DMS114 treated with DMSO at 0.1 percent for 48 hours (cell line): ENCODE measurements at regions not wholly inside any gene's neighbourhood (a gene's known extent, or its start where the extent isn't known, plus 50 kb on each side); places are given as distances from the start of the nearest gene placed in this dataset.
A peak's percentile ranks its signal among the peaks of the same experiment; 100 is the strongest.
"Not testable (repeated sequence)": the region's sequence is repeated elsewhere in the genome, so short reads cannot be mapped to it uniquely, and the experiment has no call there.

Experiments
- DNase-seq: peaks from one replicate; lab custom pipeline; 2025; ENCODE audit not compliant: unreplicated experiment; lab: John Stamatoyannopoulos, UW

DNA sequence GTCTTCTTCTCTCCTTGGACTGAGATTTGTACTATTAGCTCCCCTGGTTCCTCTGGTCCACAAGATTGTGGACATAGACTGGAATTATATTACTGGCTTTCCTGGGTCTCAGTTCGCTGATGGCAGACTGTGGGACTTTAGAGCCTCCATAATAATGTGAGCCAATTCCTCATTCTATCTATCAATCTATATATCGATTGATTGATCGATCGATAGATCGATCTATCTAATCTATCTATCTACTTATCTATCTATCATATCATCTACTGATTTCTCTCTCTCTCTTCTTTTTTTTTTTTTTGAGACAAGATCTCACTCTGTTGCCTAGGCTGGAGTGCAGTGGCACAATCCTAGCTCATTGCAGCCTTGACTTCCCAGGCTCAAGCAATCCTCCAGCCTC lies 51.5 kb upstream of the DDR1 start:
- no peak for DNase-seq

- DNase-seq: no peak
Observed at GRCh38 chr6:30830438-30830837, 53.9 kb upstream of the DDR1 start.

DNA sequence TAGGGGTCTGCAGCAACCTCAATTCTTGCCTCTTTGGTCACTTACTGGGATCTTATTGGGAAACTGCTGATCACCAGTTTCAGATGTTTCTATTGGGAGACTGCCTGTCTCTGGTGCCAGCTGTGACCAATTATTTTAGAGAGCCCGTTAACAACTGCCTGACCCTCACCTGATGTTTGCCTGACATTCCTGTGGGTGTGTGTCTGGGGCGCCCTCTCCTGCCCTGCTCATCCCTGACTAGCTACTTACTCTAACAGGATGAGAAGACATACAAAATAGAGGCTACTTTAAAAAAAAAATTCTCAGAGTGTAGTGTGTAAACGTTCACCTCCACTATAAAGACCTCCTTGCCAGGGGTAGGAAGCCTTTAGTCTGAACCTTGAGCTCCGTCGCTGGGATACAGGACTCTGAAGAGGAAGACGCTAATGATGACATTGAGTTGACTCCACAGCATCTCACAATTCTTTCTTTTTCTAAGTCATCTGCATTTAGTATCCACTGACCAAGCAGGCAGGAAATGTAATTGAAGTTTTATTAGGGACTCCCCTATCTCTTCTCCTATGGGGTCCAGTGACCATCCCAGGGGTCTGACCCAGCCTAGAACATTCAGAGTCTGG lies 54.6 kb upstream of the DDR1 start:
- DNase-seq: no peak

DNA sequence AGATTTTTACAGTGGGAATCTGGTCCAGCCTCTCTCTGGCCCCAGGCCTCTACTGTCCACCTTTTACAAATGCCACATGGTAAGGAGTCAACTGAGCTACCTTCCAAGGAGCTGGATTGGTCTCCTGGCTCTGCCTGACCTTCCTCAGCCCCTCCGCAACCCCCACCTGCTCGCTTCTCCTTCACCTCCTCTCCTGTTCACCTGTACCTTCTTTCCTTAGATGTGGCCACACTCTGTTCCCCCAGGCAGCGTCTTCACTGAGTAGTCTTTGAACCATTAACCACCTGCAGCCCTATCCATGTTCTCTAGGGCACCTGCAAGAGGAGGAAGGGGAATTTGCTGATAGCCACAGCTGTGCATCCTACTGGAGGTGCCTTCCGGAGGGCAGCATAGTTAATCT lies 55.3 kb upstream of the DDR1 start:
- DNase-seq: no peak

- DNase-seq: peak; percentile 77
Observed at GRCh38 chr6:30828027-30828962, 56.0 kb upstream of the DDR1 start.

DNA sequence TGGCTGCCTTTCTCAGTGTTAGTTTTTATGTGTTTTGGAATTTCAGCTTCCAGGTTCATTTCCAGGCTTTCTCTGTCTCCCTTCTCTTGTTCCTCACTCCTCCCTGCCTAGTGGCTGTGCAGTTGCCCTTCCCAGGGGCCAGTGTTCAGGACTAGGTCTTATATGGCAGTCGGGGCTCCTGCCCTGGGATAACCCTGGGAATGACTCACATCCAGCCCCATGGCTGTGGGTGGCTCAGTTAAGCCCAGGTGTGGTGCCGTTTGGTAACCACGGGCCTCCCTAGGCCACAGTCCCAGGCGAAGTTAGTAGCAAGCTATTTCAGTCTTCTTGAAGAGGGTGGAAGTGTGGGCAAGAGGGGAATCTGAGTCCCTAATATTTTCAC lies 57.4 kb upstream of the DDR1 start:
- no peak for DNase-seq

GRCh38 chr6:30824698-30825097 lies 59.6 kb upstream of the DDR1 start:
- no peak for DNase-seq

- DNase-seq: no peak
Observed at GRCh38 chr6:30823534-30823865, 60.8 kb upstream of the DDR1 start.

- peak; percentile 45 for DNase-seq
Observed at GRCh38 chr6:30821862-30822784, 62.2 kb upstream of the DDR1 start.

GRCh38 chr6:30820193-30820592 lies 64.1 kb upstream of the DDR1 start:
- no peak for DNase-seq

- no peak for DNase-seq
Observed at GRCh38 chr6:30819297-30819917, 64.9 kb upstream of the DDR1 start.

DNA sequence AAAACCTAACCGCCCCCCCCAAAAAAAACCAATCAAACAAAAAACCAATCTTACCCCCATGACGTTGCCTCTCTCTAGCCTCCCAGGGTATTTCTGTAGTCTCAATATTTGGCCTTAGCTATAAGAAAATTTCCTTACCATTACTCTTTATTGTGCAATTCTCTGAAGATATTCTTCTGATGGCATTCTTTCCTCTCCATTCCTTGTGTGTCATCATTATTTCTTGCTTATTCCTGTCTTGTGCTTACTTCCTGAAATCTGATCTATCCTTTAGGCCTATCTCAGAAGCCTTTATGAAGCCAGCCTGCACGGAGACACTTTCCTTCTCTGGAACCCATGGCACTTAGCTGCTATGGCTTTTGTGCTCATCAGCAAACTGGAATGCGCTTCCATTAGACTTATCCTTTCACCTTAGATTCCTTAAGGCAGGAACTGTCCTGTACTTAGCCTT lies 65.9 kb upstream of the DDR1 start:
- no peak for DNase-seq

- no peak for DNase-seq
Observed at GRCh38 chr6:30816791-30817739, 67.3 kb upstream of the DDR1 start.

DNA sequence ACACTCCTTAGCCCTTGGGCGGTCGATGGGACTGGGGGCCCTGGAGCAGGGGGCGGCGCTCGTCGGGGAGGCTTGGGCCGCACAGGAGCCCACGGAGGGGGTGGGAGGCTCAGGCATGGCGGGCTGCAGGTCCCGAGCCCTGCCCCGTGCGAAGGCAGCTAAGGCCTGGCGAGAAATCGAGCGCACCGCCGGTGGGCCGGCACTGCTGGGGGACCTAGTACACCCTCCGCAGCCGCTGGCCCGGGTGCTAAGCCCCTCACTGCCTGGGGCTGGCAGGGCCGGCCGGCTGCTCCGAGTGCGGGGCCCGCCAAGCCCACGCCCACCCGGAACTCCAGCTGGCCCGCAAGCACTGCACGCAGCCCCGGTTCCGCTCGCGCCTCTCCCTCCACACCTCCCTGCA lies 68.0 kb upstream of the DDR1 start:
- DNase-seq: not testable (repeated sequence)

DNA sequence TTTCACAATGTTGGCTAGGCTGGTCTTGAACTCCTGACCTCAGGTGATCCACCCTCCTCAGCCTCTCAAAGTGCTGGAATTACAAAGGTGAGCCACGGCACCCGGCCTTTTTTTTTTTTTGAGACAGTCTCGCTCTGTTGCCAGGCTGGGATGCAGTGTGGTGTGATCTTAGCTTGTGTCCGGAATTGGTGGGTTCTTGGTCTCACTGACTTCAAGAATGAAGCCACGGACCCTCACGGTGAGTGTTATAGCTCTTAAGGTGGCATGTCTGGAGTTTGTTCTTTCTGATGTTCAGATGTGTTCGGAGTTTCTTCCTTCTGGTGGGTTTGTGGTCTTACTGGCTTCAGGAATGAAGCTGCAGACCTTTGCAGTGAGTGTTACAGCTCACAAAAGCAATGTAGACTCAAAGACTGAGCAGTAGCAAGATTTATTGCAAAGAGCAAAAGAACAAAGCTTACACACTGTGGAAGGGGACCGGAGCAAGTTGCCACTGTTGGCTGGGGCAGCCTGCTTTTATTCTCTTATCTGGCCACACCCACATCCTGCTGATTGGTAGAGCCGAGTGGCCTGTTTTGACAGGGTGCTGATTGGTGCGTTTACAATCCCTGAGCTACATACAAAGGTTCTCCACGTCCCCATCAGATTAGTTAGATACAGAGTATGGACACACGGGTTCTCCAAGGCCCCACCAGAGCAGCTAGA lies 69.1 kb upstream of the DDR1 start:
- DNase-seq: not testable (repeated sequence)

DNA sequence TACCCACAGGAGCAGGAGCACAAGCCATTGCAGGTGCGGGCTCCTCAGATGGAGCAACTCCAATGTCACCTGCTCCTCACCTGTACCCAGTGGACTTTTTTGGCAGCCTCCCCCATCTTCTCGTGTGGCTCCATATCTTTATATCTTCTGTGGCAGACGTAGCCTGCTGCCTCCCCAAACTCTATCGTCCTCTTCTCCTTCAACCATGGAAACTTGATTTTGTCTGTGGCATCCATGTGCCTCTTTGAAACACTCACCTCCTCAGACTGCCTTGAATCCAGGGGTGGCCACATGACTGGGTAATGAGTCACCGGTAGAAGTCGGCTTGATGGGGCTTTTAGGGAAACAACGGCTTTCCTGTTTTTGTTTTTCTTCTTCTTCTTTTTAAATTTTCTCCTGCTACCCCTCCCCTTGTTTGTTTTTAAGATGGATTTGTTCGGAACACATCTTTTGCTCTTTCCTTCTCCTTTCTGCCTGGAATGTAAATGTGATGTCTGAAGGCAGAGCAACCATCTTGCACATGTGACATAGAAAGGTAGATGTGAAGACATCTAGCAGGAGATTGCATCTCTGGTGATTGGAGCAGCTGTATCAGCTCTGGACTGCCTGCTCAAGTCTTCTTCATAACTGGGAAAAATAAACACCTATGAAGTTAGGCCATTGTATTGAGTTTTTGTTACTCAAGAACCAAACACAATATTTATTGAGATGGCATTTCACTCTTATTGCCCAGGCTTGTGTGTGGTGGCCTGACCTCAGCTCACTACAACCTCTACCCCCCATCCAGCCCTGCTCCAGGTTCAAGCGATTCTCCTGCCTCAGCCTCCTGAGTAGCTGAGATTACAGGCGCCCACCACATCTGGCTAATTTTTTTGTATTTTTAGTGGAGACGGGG lies 69.9 kb upstream of the DDR1 start:
- no peak for DNase-seq

- DNase-seq: no peak
Observed at GRCh38 chr6:30813631-30814145, 69.3 kb upstream of the IER3 start.

- no peak for DNase-seq
Observed at GRCh38 chr6:30810813-30811339, 66.5 kb upstream of the IER3 start.
